ENCODE measurements at regions not wholly inside any gene's neighbourhood (a gene's known extent, or its start where the extent isn't known, plus 50 kb on each side); places are given as distances from the start of the nearest gene placed in this dataset.
A peak's percentile ranks its signal among the peaks of the same experiment; 100 is the strongest.

DNA sequence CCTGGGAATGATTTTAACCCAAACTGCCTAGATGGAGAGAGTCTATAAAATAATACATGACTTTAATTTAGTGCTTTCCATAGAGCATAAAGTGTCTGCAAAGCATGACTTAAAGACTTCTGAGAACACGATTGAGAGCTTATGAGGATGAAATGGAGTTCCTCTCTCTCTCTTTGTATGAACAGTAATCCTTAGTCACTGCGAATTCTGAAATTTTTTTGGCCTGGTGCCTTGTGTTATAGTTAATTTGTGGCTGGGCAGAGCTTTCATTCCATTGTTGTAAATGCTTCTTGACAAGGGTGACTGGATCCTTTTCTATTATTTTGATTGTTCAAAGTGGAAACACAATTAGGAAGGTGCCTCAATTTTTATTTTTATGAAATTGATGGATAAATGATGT is 179.5 kb downstream of the CEP135 start:
- DNase-seq (ENCODE audit: low read depth), result peak; percentile 9

DNA sequence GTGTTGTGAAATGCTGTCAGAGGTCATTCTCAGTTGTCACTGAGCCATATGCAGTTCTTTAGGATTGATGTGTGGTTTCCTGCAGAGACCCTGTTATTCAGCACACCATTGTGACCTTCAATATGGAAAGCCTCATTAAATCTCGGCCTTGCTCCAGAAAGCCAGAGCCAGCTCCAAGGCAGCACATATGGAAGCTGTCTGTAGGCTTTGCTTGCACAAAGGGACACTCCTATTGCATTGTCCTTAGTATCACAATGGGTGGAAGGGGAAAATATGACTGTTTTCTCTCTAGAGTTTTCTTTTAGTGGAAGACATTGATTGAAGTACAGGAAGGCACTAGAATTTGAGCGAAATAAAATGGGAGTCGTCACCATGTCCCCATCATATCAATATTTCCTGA is 179.0 kb downstream of the CEP135 start:
- H3K4me3 ChIP-seq (ENCODE audit: low read length), result no peak overlapping the region
- TF ChIP-seq CTCF (conservative IDR thresholded peaks at IDR 0.05; ENCODE audit: low read length), result no peak
- DNase-seq (ENCODE audit: low read depth), result no peak

More for the DNA sequence above, 179.5 kb downstream of the CEP135 start:
- TF ChIP-seq CTCF (conservative IDR thresholded peaks at IDR 0.05; ENCODE audit: low read length), result no peak
- no peak overlapping the region for H3K4me3 ChIP-seq (ENCODE audit: low read length)

DNA sequence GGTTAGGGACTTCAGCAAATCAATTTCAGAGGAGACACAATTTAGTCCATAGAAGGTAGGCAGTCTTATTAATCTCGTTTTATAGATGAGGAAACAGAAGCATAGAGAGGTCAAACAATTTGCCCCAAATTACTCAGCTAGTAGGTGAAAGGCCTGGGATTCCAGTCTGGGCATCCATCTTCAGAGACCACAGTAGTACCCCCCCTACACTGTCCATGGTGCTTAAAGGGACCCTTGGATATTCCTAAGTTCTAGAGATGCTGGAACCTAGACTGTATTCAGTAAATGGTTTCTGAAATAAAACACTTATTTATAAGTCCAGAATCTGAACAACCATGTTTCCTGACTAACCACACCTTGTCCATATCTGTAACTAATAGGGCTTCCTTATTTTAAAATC is 174.8 kb downstream of the CEP135 start:
- no peak for TF ChIP-seq CTCF (conservative IDR thresholded peaks at IDR 0.05; ENCODE audit: low read length)
- H3K4me3 ChIP-seq (ENCODE audit: low read length), result no peak overlapping the region
- no peak for DNase-seq (ENCODE audit: low read depth)

- no peak for DNase-seq (ENCODE audit: low read depth)
- no peak for TF ChIP-seq CTCF (conservative IDR thresholded peaks at IDR 0.05; ENCODE audit: low read length)
- no peak overlapping the region for H3K4me3 ChIP-seq (ENCODE audit: low read length)
These were observed 174.3 kb downstream of the CEP135 start for GRCh38 chr4:56123051-56123450.

- no peak overlapping the region for H3K4me3 ChIP-seq (ENCODE audit: low read length)
- TF ChIP-seq CTCF (conservative IDR thresholded peaks at IDR 0.05; ENCODE audit: low read length), result no peak
These were observed 170.1 kb downstream of the CEP135 start for GRCh38 chr4:56118845-56119244.

DNA sequence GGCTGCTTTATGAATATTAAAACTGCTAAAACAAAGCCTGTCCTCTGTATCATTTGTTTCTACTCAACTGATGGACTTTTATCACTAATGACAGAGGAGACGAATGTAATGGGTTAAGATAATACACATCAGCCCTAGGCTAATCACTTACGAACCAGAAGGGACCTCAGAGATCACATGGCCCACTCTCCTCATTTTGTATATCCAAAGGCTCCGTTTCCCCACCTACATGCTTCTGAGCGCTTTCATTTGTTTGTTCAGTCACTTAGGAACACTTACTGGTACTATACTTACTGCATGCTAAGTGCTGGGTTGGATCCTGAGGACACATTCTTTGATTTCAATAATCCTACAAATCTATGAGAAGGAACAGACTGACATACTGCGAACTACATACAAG is 169.3 kb downstream of the CEP135 start:
- H3K4me3 ChIP-seq (ENCODE audit: low read length), result no peak overlapping the region
- DNase-seq (ENCODE audit: low read depth), result no peak
- no peak for TF ChIP-seq CTCF (conservative IDR thresholded peaks at IDR 0.05; ENCODE audit: low read length)

More at GRCh38 chr4:56118845-56119244, 170.1 kb downstream of the CEP135 start:
- DNase-seq (ENCODE audit: low read depth), result no peak

- no peak for DNase-seq (ENCODE audit: low read depth)
- TF ChIP-seq CTCF (conservative IDR thresholded peaks at IDR 0.05; ENCODE audit: low read length), result no peak
- H3K4me3 ChIP-seq (ENCODE audit: low read length), result no peak overlapping the region
These were observed 167.2 kb downstream of the CEP135 start for GRCh38 chr4:56115898-56116297.

All from AG10803 (cell line).